Psoas muscle (tissue), 7 donors: ENCODE measurements at regions not wholly inside any gene's neighbourhood (a gene's known extent, or its start where the extent isn't known, plus 50 kb on each side); places are given as distances from the start of the nearest gene placed in this dataset.

Experiments used
- ATAC-seq, 4 donors: fragments of 200-7000 bp; cut with Tn5 transposase; one replicate each; pipeline ENCODE4 v1.9.1; 2020; ENCODE audit warnings: moderate library complexity in 3 of 4, mild to moderate bottlenecking in 2 of 4
- DNase-seq, 2 donors: peaks; one replicate each; pipeline ENCODE4 v3.0.0-alpha.2; 2020
- H3K27ac ChIP-seq: fragments of 200-600 bp; one replicate; pipeline ENCODE4 v1.8.0; 2022
- H3K27me3 ChIP-seq, 3 donors: fragments of 200-600 bp in 1 of 3; one replicate each; pipeline versions ENCODE4 v1.6.1 to v1.8.0; 2013 to 2022; ENCODE audit warnings: low read length in 2 of 3, mild to moderate bottlenecking in 2 of 3, moderate library complexity in 1 of 3; ENCODE audit not compliant: insufficient read depth in 3 of 3
- H3K36me3 ChIP-seq, 2 donors: fragments of 200-600 bp in 1 of 2; one replicate each; pipeline versions ENCODE4 v1.6.1 to v1.8.0; 2013 to 2022; ENCODE audit warnings: low read depth in 1 of 2, mild to moderate bottlenecking in 1 of 2, moderate library complexity in 1 of 2; ENCODE audit not compliant: insufficient read depth in 1 of 2
- H3K4me1 ChIP-seq: fragments of 200-600 bp; one replicate; pipeline ENCODE4 v1.8.0; 2022
- H3K4me3 ChIP-seq: fragments of 200-600 bp; one replicate; pipeline ENCODE4 v1.8.0; 2022; ENCODE audit warnings: mild to moderate bottlenecking
- H3K9me3 ChIP-seq: fragments of 200-600 bp; one replicate; pipeline ENCODE4 v1.8.0; 2022
- whole genome bisulfite sequencing, 3 donors: extraction: QIAGEN DNeasy Blood & Tissue Kit; methylation state at CpG; one replicate each; pipeline versions ENCODE4 v1.1.6 to v1.1.7; 2013; 5-methylcytosine and 5-hydroxymethylcytosine counted together
- intact Hi-C, 2 donors: fragments of 100-400 bp; cut with DNase I; formaldehyde crosslinking; loops; one replicate each; pipeline versions ENCODE4 v1.11.0 to v1.14.2; 2022
- TF ChIP-seq, protein P1 (sequence below): fragments of 200-600 bp; IDR thresholded peaks from one replicate; pipeline ENCODE4 v1.8.0; 2022; ENCODE audit warnings: antibody characterized with exemption
- donor health status: healthy with polysubstance abuse.
- donor health status: DM: no; HTN: no; CAD: no; lungs with moderate emphysema.
- donor health status: Bipolar disorder and iron deficiency.
- donor health status: healthy.
- donor health status: DM: yes; HTN: yes; CAD: no.
- donor health status: DM: no; HTN: no; CAD: no.
- donor health status: DM: yes; HTN: yes; CAD: no.

- ATAC-seq, result no peak
These were observed 87.4 kb upstream of the PLCB4 start for GRCh38 chr20:8981482-8981881.

DNA sequence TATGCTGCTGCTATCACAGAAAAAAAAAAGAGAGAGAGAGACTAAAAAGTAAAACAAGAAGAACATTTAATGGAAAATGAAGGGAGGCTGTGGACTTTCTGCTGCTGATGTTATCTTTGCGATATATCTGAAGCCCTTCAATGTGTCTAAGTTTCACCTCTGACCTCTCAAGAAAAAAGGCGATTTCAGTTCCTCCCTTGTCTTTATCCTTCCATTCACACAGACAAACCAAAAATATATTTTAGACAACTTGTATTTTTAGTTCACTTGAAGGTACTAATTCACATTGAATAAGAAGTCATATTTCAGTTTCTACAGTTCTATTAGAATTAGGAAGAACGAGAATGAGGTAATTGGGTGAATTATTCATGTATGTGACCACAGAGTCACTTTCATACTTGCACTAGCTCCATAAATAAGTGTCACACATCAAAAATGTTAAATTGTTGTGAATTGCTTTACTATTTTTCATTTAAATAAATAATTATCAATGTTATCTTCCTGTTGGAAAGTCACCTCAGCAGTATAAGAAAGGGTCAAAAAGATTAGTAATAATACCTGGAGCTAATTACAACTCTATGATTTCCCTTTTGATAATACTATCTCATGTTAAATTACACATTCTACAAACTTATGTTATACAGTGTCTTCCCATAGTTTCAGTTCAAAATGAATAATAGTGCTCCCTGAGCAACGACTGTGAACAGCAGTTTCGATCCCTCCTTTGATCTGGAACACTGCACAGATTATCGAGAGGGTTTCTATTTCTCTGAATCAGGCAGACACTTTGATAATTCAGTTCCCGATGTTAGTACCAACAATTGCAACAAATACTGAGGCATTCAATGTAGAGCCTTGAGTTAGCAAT lies 85.2 kb upstream of the PLCB4 start:
- DNase-seq, result no peak
- H3K36me3 ChIP-seq, result no peaks in the 10 kb centered on the region
- no peak overlapping the region for H3K4me3 ChIP-seq
- WGBS, 3 donors, result 82 to 83% (median 83%) methylated on average over 7 of the region's 7 CpGs
- ATAC-seq, result no peak
- TF ChIP-seq, protein P1, sequence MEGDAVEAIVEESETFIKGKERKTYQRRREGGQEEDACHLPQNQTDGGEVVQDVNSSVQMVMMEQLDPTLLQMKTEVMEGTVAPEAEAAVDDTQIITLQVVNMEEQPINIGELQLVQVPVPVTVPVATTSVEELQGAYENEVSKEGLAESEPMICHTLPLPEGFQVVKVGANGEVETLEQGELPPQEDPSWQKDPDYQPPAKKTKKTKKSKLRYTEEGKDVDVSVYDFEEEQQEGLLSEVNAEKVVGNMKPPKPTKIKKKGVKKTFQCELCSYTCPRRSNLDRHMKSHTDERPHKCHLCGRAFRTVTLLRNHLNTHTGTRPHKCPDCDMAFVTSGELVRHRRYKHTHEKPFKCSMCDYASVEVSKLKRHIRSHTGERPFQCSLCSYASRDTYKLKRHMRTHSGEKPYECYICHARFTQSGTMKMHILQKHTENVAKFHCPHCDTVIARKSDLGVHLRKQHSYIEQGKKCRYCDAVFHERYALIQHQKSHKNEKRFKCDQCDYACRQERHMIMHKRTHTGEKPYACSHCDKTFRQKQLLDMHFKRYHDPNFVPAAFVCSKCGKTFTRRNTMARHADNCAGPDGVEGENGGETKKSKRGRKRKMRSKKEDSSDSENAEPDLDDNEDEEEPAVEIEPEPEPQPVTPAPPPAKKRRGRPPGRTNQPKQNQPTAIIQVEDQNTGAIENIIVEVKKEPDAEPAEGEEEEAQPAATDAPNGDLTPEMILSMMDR, result no peak
- no peaks in the 10 kb centered on the region for H3K9me3 ChIP-seq
- H3K27ac ChIP-seq, result no peak overlapping the region
- peaks cover 5% of the 10 kb centered on the region for H3K4me1 ChIP-seq
- H3K27me3 ChIP-seq, result no peaks in the 10 kb centered on the region
- intact Hi-C loops, result no loop called here

More at GRCh38 chr20:8981482-8981881, 87.4 kb upstream of the PLCB4 start:
- DNase-seq, result no peak
- H3K4me3 ChIP-seq, result no peak overlapping the region
- no peak overlapping the region for H3K27ac ChIP-seq
- 25 to 53% (median 33%) methylated on average over 5 of the region's 5 CpGs for WGBS, 3 donors
- intact Hi-C loops, result no loop called here
- TF ChIP-seq, protein P1, result no peak
- H3K4me1 ChIP-seq, result peaks cover 5% of the 10 kb centered on the region
- no peaks in the 10 kb centered on the region for H3K9me3 ChIP-seq
- no peaks in the 10 kb centered on the region for H3K36me3 ChIP-seq
- H3K27me3 ChIP-seq, result no peaks in the 10 kb centered on the region

GRCh38 chr20:8986631-8987030 lies 82.3 kb upstream of the PLCB4 start:
- no peak overlapping the region for H3K27ac ChIP-seq
- TF ChIP-seq, protein P1, result no peak
- 95 to 97% (median 96%) methylated on average over 2 of the region's 2 CpGs for WGBS, 3 donors
- intact Hi-C loops, result no loop called here
- H3K27me3 ChIP-seq, result no peaks in the 10 kb centered on the region
- H3K4me3 ChIP-seq, result no peak overlapping the region
- peaks cover under 1% of the 10 kb centered on the region for H3K4me1 ChIP-seq
- ATAC-seq (no peak), DNase-seq (no peak)
- H3K36me3 ChIP-seq, result no peaks in the 10 kb centered on the region
- no peaks in the 10 kb centered on the region for H3K9me3 ChIP-seq

DNA sequence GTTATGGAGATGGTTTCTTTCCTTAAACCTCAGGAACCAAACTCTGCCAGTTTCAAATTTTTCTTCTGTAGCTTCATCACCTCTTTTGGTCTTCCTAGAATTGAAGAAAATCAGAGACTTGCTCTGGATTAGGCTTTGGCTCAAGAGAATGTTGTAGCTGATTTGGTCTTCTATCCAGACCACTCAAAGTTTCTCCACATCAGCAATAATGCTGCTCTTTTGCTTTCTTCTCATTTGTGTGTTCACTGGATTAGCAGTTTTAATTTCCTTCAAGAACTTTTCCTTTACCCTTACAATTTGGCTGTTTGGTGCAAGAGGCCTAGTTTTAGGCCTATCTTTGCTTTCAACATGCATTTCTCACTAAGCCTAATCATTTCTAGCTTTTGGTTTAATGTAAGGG lies 78.1 kb upstream of the PLCB4 start:
- ATAC-seq, result no peak
- no peak overlapping the region for H3K27ac ChIP-seq
- no peaks in the 10 kb centered on the region for H3K4me1 ChIP-seq
- DNase-seq, result no peak
- H3K9me3 ChIP-seq, result peaks cover 5% of the 10 kb centered on the region
- H3K36me3 ChIP-seq, result no peaks in the 10 kb centered on the region
- H3K4me3 ChIP-seq, result no peak overlapping the region
- intact Hi-C loops, result no loop called here
- TF ChIP-seq, protein P1, result no peak
- no peaks in the 10 kb centered on the region for H3K27me3 ChIP-seq

- TF ChIP-seq, protein P1, result no peak
- whole genome bisulfite sequencing, 3 donors, result 84 to 91% (median 91%) methylated on average over 4 of the region's 4 CpGs
- H3K9me3 ChIP-seq, result peaks cover 5% of the 10 kb centered on the region
- ATAC-seq (no peak), DNase-seq (no peak)
- H3K4me3 ChIP-seq, result no peak overlapping the region
- H3K27me3 ChIP-seq, result no peaks in the 10 kb centered on the region
- H3K27ac ChIP-seq, result no peak overlapping the region
- no peaks in the 10 kb centered on the region for H3K36me3 ChIP-seq
- H3K4me1 ChIP-seq, result no peaks in the 10 kb centered on the region
- intact Hi-C loops, result no loop called here
These were observed 74.8 kb upstream of the PLCB4 start for GRCh38 chr20:8994045-8994444.
